OCI-LY7 (cell line): ENCODE measurements at regions not wholly inside any gene's neighbourhood (a gene's known extent, or its start where the extent isn't known, plus 50 kb on each side); places are given as distances from the start of the nearest gene placed in this dataset.

Experiments used
- BruUV-seq: library from RNA; stranded (reverse); fragments of 400-500 nt; replicated peaks from 2 replicates; lab custom pipeline; 2021; lab: Mats Ljungman, UMichigan
- CTCF ChIA-PET: fragments of 300-600 bp; sonication (Branson Sonifier 250); formaldehyde crosslinking; loops from one replicate; lab custom pipeline; 2022; ENCODE audit warnings: antibody characterized with exemption; ENCODE audit not compliant: unreplicated experiment; lab: Charles Lee
- POLR2A ChIA-PET: fragments of 300-600 bp; sonication (Branson Sonifier 250); formaldehyde crosslinking; loops from one replicate; lab custom pipeline; 2022; ENCODE audit warnings: antibody characterized with exemption; lab: Charles Lee
- DNase-seq: peaks from one replicate; pipeline ENCODE4 v3.0.0-alpha.2; 2015; ENCODE audit warnings: low spot score
- H2AFZ ChIP-seq: fragments of 200-600 bp; sonication (generic), shearing (Covaris generic); 2 replicates; pipeline ENCODE4 v1.6.1; 2014; ENCODE audit warnings: mild to moderate bottlenecking, antibody characterized with exemption, low read length, moderate library complexity
- H3K27ac ChIP-seq: fragments of 200-600 bp; sonication (generic); 2 replicates; pipeline ENCODE4 v1.5.1; 2014; ENCODE audit warnings: mixed run types, low read depth, mild to moderate bottlenecking, moderate library complexity, low read length, inconsistent platforms; ENCODE audit not compliant: poor library complexity, severe bottlenecking
- H3K36me3 ChIP-seq: fragments of 200-600 bp; sonication (generic); 2 replicates; pipeline ENCODE4 v1.6.1; 2014; ENCODE audit warnings: mild to moderate bottlenecking, antibody characterized with exemption, low read length, moderate library complexity, mixed read lengths; ENCODE audit not compliant: insufficient read depth
- H3K4me1 ChIP-seq: fragments of 200-600 bp; sonication (generic); 2 replicates; pipeline ENCODE4 v1.5.1; 2014; ENCODE audit warnings: mild to moderate bottlenecking, low read length; ENCODE audit not compliant: insufficient read depth, poor library complexity, severe bottlenecking
- H3K4me2 ChIP-seq: fragments of 200-600 bp; sonication (generic); 2 replicates; pipeline ENCODE4 v1.6.1; 2014; ENCODE audit warnings: mild to moderate bottlenecking, low read length
- H3K4me3 ChIP-seq: fragments of 200-600 bp; sonication (generic); 2 replicates; pipeline ENCODE4 v1.5.1; 2014; ENCODE audit warnings: mild to moderate bottlenecking, low read depth, low read length; ENCODE audit not compliant: poor library complexity, severe bottlenecking
- H3K79me2 ChIP-seq: fragments of 200-600 bp; sonication (generic); 2 replicates; pipeline ENCODE4 v1.6.1; 2016; ENCODE audit warnings: low read depth, mild to moderate bottlenecking, low read length, moderate library complexity, mixed read lengths; ENCODE audit not compliant: insufficient read depth
- H3K9me2 ChIP-seq: fragments of 200-600 bp; sonication (generic); 2 replicates; pipeline ENCODE4 v1.6.1; 2016; ENCODE audit warnings: mild to moderate bottlenecking, low read length, mixed read lengths; ENCODE audit not compliant: insufficient read depth
- H3K9me3 ChIP-seq: fragments of 200-600 bp; sonication (generic); 2 replicates; pipeline ENCODE4 v1.6.1; 2014; ENCODE audit warnings: mild to moderate bottlenecking, mixed run types, low read length, mixed read lengths
- H4K20me1 ChIP-seq: fragments of 200-600 bp; sonication (generic); 2 replicates; pipeline ENCODE4 v1.6.1; 2014; ENCODE audit warnings: mild to moderate bottlenecking, antibody characterized with exemption, low read length, moderate library complexity, mixed read lengths; ENCODE audit not compliant: insufficient read depth
- CTCF ChIP-seq: fragments of 200-600 bp; sonication (generic); conservative IDR thresholded peaks from 2 replicates; pipeline ENCODE4 v1.5.1; 2014; ENCODE audit warnings: mild to moderate bottlenecking, antibody characterized with exemption, low read length, moderate library complexity, mixed read lengths
- EZH2phosphoT487 ChIP-seq: fragments of 200-600 bp; sonication (generic); IDR thresholded peaks from 2 replicates; pipeline ENCODE4 v1.6.1; 2018; ENCODE audit warnings: low read depth, borderline replicate concordance, mild to moderate bottlenecking, mixed run types, antibody characterized with exemption, low read length, moderate library complexity, mixed read lengths
- intact Hi-C: fragments of 100-400 bp; cut with micrococcal nuclease; formaldehyde crosslinking; loops from one replicate; pipeline ENCODE4 v1.10.0; 2022; ENCODE audit not compliant: unreplicated experiment

GRCh38 chr10:44240584-44241205 lies 144.2 kb downstream of the CXCL12 start:
- TF ChIP-seq CTCF: no peak
- ChIA-PET CTCF (no interaction called here), POLR2A (interaction anchor here (0.6 kb wide), 1 partner anchor 335 kb away, joined by 6 read pairs; no protein-coding TSS in a partner anchor)
- no peak overlapping the region for H3K27ac ChIP-seq
- no peak overlapping the region for H2AFZ ChIP-seq
- no peaks in the 10 kb centered on the region for H3K79me2 ChIP-seq
- H3K4me2 ChIP-seq: no peak overlapping the region
- intact Hi-C loops: no loop called here
- H3K4me3 ChIP-seq: no peak overlapping the region
- H3K36me3 ChIP-seq: no peaks in the 10 kb centered on the region
- H3K9me2 ChIP-seq: no peaks in the 10 kb centered on the region
- H3K4me1 ChIP-seq: no peaks in the 10 kb centered on the region
- H3K9me3 ChIP-seq: no peaks in the 10 kb centered on the region
- BruUV-seq: no TSS peak
- H4K20me1 ChIP-seq: no peaks in the 10 kb centered on the region
- no peak for DNase-seq

GRCh38 chr10:44238212-44238611 lies 146.7 kb downstream of the CXCL12 start:
- H3K9me2 ChIP-seq: no peaks in the 10 kb centered on the region
- no peaks in the 10 kb centered on the region for H3K4me1 ChIP-seq
- no peaks in the 10 kb centered on the region for H3K36me3 ChIP-seq
- POLR2A ChIA-PET: no interaction called here
- no peak overlapping the region for H3K4me2 ChIP-seq
- no peak for TF ChIP-seq CTCF
- TF ChIP-seq EZH2phosphoT487: no peak
- H3K4me3 ChIP-seq: no peak overlapping the region
- H3K9me3 ChIP-seq: no peaks in the 10 kb centered on the region
- no peak overlapping the region for H3K27ac ChIP-seq
- H3K79me2 ChIP-seq: no peaks in the 10 kb centered on the region
- intact Hi-C loops: no loop called here
- no peak for DNase-seq
- no TSS peak for BruUV-seq
- H2AFZ ChIP-seq: no peak overlapping the region
- CTCF ChIA-PET: no interaction called here
- H4K20me1 ChIP-seq: no peaks in the 10 kb centered on the region

- Histone ChIP-seq H3K4me3 (no peak overlapping the region), H3K36me3 (no peaks in the 10 kb centered on the region), H3K4me1 (no peaks in the 10 kb centered on the region), H3K9me3 (no peaks in the 10 kb centered on the region), H3K9me2 (no peaks in the 10 kb centered on the region), H3K4me2 (no peak overlapping the region), H3K79me2 (no peaks in the 10 kb centered on the region), H3K27ac (no peak overlapping the region), H4K20me1 (no peaks in the 10 kb centered on the region), H2AFZ (no peak overlapping the region)
- no TSS peak for BruUV-seq
- DNase-seq: no peak
- POLR2A ChIA-PET: no interaction called here
- intact Hi-C loops: no loop called here
- TF ChIP-seq EZH2phosphoT487 (no peak), CTCF (no peak)
- CTCF ChIA-PET: no interaction called here
Measured at GRCh38 chr10:44237364-44238049, 147.4 kb downstream of the CXCL12 start.
